ENCODE measurements at regions not wholly inside any gene's neighbourhood (a gene's known extent, or its start where the extent isn't known, plus 50 kb on each side); places are given as distances from the start of the nearest gene placed in this dataset.

DNA sequence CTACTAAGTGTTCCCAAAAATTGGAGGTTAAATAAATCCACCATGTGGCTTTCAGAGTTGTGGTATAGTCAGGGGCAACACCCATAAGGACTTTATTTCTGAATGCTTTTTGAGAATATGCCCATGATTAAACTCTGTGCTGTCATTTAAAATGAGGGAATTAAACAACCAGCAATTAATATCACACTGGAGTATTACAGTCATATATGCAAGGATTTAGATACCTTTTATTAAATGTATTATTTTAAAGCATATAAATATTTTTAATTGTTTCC lies 227.6 kb downstream of the ZPLD1 start:
- TF ChIP-seq, protein P1, sequence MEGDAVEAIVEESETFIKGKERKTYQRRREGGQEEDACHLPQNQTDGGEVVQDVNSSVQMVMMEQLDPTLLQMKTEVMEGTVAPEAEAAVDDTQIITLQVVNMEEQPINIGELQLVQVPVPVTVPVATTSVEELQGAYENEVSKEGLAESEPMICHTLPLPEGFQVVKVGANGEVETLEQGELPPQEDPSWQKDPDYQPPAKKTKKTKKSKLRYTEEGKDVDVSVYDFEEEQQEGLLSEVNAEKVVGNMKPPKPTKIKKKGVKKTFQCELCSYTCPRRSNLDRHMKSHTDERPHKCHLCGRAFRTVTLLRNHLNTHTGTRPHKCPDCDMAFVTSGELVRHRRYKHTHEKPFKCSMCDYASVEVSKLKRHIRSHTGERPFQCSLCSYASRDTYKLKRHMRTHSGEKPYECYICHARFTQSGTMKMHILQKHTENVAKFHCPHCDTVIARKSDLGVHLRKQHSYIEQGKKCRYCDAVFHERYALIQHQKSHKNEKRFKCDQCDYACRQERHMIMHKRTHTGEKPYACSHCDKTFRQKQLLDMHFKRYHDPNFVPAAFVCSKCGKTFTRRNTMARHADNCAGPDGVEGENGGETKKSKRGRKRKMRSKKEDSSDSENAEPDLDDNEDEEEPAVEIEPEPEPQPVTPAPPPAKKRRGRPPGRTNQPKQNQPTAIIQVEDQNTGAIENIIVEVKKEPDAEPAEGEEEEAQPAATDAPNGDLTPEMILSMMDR (IDR thresholded peaks at IDR 0.05): no peak
- no peak for TF ChIP-seq EZH2 (IDR thresholded peaks at IDR 0.05)

All from neural progenitor cell (in vitro differentiated cells).